Endothelial cell of umbilical vein (primary cell): ENCODE measurements at regions not wholly inside any gene's neighbourhood (a gene's known extent, or its start where the extent isn't known, plus 50 kb on each side); places are given as distances from the start of the nearest gene placed in this dataset.

Source experiments
- BruUV-seq: library from RNA; stranded (reverse); fragments of 400-500 nt; replicated peaks from 2 replicates; lab custom pipeline; 2021; lab: Mats Ljungman, UMichigan
- CTCF ChIA-PET: fragments of 300-600, 350-600 bp; sonication (Branson Sonifier 250); formaldehyde crosslinking; loops from one replicate; lab custom pipeline; 2021; ENCODE audit warnings: antibody characterized with exemption, inconsistent platforms; lab: Charles Lee
- POLR2A ChIA-PET: fragments of 300-600, 350-600 bp; sonication (Branson Sonifier 250); formaldehyde crosslinking; loops from one replicate; lab custom pipeline; 2021; ENCODE audit warnings: antibody characterized with exemption, inconsistent platforms; lab: Charles Lee
- DNase-seq: peaks from one replicate; pipeline ENCODE4 v3.0.0-alpha.2; 2011; ENCODE audit warnings: low read depth, low spot score
- FAIRE-seq: peaks from 2 replicates; lab custom pipeline; 2011; peaks lifted over from hg19 to GRCh38; lab: Jason Lieb, UNC
- H2AFZ ChIP-seq: 2 replicates; pipeline ENCODE4 v1.6.0; 2012; ENCODE audit warnings: low read depth, low read length, control low read depth, inconsistent platforms
- H3K27ac ChIP-seq: 2 replicates; pipeline ENCODE4 v1.5.1; 2011; ENCODE audit warnings: low read depth, mild to moderate bottlenecking, control low read depth, low read length, moderate library complexity; ENCODE audit not compliant: insufficient read depth
- H3K27me3 ChIP-seq, 2 experiments: 2 replicates each; pipeline versions ENCODE4 v1.6.0 to v1.6.1; 2011; ENCODE audit warnings: low read length in 2 of 2, mixed read lengths in 1 of 2; ENCODE audit not compliant: control insufficient read depth in 2 of 2, insufficient read depth in 2 of 2
- H3K36me3 ChIP-seq, 2 experiments: 2 replicates in 1 of 2; 3 replicates in 1 of 2; pipeline ENCODE4 v1.5.1; 2011; ENCODE audit warnings: low read length in 2 of 2, mild to moderate bottlenecking in 1 of 2, moderate library complexity in 1 of 2; ENCODE audit not compliant: control insufficient read depth in 2 of 2, insufficient read depth in 2 of 2; ENCODE audit errors: extremely low read depth in 1 of 2
- H3K4me1 ChIP-seq: 3 replicates; pipeline ENCODE4 v1.5.1; 2011; ENCODE audit warnings: mild to moderate bottlenecking, low read length; ENCODE audit not compliant: control insufficient read depth, insufficient read depth; ENCODE audit errors: extremely low read depth
- H3K4me2 ChIP-seq: 2 replicates; pipeline ENCODE4 v1.6.1; 2011; ENCODE audit warnings: low read length, control low read depth, mixed read lengths; ENCODE audit not compliant: insufficient read depth
- H3K4me3 ChIP-seq, 3 experiments: fragments of 200-600 bp in 1 of 3; sonication (generic), shearing (Covaris generic) in 1 of 3; replicated peaks in 1 of 3; 2 replicates each; pipeline ENCODE4 v1.5.1; 2011 to 2016; ENCODE audit warnings: control low read depth in 3 of 3, low read length in 3 of 3, mild to moderate bottlenecking in 2 of 3, inconsistent platforms in 1 of 3, low read depth in 1 of 3, moderate library complexity in 1 of 3; ENCODE audit not compliant: insufficient read depth in 1 of 3
- H3K79me2 ChIP-seq: 2 replicates; pipeline ENCODE4 v1.6.0; 2012; ENCODE audit warnings: low read length, inconsistent platforms; ENCODE audit not compliant: control insufficient read depth, insufficient read depth
- H3K9ac ChIP-seq: replicated peaks from 2 replicates; pipeline ENCODE3; 2011; ENCODE audit warnings: low read length, control low read depth; ENCODE audit not compliant: insufficient read depth; ENCODE audit errors: extremely low read depth
- H3K9me1 ChIP-seq: replicated peaks from 3 replicates; pipeline ENCODE4 v1.6.0; 2011; ENCODE audit warnings: mild to moderate bottlenecking, low read length; ENCODE audit not compliant: control insufficient read depth, insufficient read depth; ENCODE audit errors: extremely low read depth
- H3K9me3 ChIP-seq: replicated peaks from 2 replicates; pipeline ENCODE4 v1.5.1; 2012; ENCODE audit warnings: low read length, inconsistent platforms; ENCODE audit not compliant: control insufficient read depth, insufficient read depth
- H4K20me1 ChIP-seq: replicated peaks from 2 replicates; pipeline ENCODE3; 2011; ENCODE audit warnings: mild to moderate bottlenecking, low read length; ENCODE audit not compliant: control insufficient read depth, insufficient read depth; ENCODE audit errors: extremely low read depth
- EZH2 ChIP-seq: IDR thresholded peaks from 2 replicates; pipeline ENCODE4 v1.6.1; 2012; ENCODE audit warnings: borderline replicate concordance, low read depth, mild to moderate bottlenecking, moderate library complexity, low read length, inconsistent platforms; ENCODE audit not compliant: severe bottlenecking
- FOS ChIP-seq: IDR thresholded peaks from 2 replicates; pipeline ENCODE4 v1.6.1; 2011; ENCODE audit warnings: mild to moderate bottlenecking, low read length, moderate library complexity, borderline replicate concordance; ENCODE audit not compliant: insufficient read depth
- GATA2 ChIP-seq: IDR thresholded peaks from 2 replicates; pipeline ENCODE4 v1.7.0; 2011; ENCODE audit warnings: low read depth, mild to moderate bottlenecking, moderate library complexity, mixed read lengths, low read length; ENCODE audit not compliant: insufficient read length, insufficient read depth
- JUN ChIP-seq: IDR thresholded peaks from 2 replicates; pipeline ENCODE4 v1.6.1; 2011; ENCODE audit warnings: borderline replicate concordance, low read depth; ENCODE audit not compliant: insufficient read length, insufficient read depth
- MAX ChIP-seq: IDR thresholded peaks from 2 replicates; pipeline ENCODE4 v1.6.1; 2011; ENCODE audit not compliant: insufficient read depth, insufficient read length
- MYC ChIP-seq: IDR thresholded peaks from one replicate; pipeline ENCODE4 v1.6.1; 2011; ENCODE audit warnings: mild to moderate bottlenecking, low read depth, low read length
- POLR2A ChIP-seq: IDR thresholded peaks from 2 replicates; pipeline ENCODE4 v1.6.1; 2012; ENCODE audit warnings: low read depth, mild to moderate bottlenecking, control low read depth, low read length
- POLR2AphosphoS5 ChIP-seq: IDR thresholded peaks from 2 replicates; pipeline ENCODE4 v1.6.1; 2012; ENCODE audit warnings: low read depth, mild to moderate bottlenecking, control low read depth, low read length, moderate library complexity; ENCODE audit not compliant: insufficient read depth
- dilution Hi-C: fragments of 300-500 bp; cut with MboI; formaldehyde crosslinking; loops from one replicate; pipeline ENCODE4 v1.15.0; 2019; ENCODE audit warnings: low sequenced_read_pairs; ENCODE audit not compliant: extremely low pct_ligation_motif_present
- intact Hi-C: fragments of 100-400 bp; cut with micrococcal nuclease; formaldehyde crosslinking; loops from one replicate; pipeline ENCODE4 v1.10.0; 2022
- TF ChIP-seq, protein P1 (sequence below), 2 donors: IDR thresholded peaks; 1 replicate in 1 of 2; 2 replicates in 1 of 2; pipeline ENCODE4 v1.5.1; 2011; ENCODE audit warnings: low read length in 2 of 2, mild to moderate bottlenecking in 2 of 2, moderate library complexity in 2 of 2, control low read depth in 1 of 2, inconsistent platforms in 1 of 2, low read depth in 1 of 2; ENCODE audit not compliant: insufficient read depth in 1 of 2; ENCODE audit errors: extremely low read depth in 1 of 2

- TF ChIP-seq EZH2 (no peak), FOS (no peak), POLR2A (no peak), MAX (no peak), MYC (no peak), JUN (no peak), POLR2AphosphoS5 (no peak), GATA2 (no peak)
- TF ChIP-seq, protein P1, sequence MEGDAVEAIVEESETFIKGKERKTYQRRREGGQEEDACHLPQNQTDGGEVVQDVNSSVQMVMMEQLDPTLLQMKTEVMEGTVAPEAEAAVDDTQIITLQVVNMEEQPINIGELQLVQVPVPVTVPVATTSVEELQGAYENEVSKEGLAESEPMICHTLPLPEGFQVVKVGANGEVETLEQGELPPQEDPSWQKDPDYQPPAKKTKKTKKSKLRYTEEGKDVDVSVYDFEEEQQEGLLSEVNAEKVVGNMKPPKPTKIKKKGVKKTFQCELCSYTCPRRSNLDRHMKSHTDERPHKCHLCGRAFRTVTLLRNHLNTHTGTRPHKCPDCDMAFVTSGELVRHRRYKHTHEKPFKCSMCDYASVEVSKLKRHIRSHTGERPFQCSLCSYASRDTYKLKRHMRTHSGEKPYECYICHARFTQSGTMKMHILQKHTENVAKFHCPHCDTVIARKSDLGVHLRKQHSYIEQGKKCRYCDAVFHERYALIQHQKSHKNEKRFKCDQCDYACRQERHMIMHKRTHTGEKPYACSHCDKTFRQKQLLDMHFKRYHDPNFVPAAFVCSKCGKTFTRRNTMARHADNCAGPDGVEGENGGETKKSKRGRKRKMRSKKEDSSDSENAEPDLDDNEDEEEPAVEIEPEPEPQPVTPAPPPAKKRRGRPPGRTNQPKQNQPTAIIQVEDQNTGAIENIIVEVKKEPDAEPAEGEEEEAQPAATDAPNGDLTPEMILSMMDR (IDR thresholded peaks at IDR 0.05; ENCODE audit: extremely low read depth in 1 of 2, insufficient read depth in 1 of 2, low read depth in 1 of 2, low read length in 2 of 2): no peak
- dilution Hi-C loops: no loop called here
- Histone ChIP-seq H3K27me3 (no peaks in the 10 kb centered on the region), H3K36me3 (no peaks in the 10 kb centered on the region), H3K4me3 (no peak overlapping the region), H3K27ac (no peak overlapping the region), H3K79me2 (no peaks in the 10 kb centered on the region), H4K20me1 (no peaks in the 10 kb centered on the region), H3K9me3 (no peaks in the 10 kb centered on the region), H3K9ac (no peak overlapping the region), H3K9me1 (no peaks in the 10 kb centered on the region), H3K4me1 (no peaks in the 10 kb centered on the region), H2AFZ (no peak overlapping the region), H3K4me2 (no peak overlapping the region)
- ChIA-PET CTCF (interaction anchor here (1.1 kb wide), 1 partner anchor 337 kb away, joined by 3 read pairs; no protein-coding TSS in a partner anchor), POLR2A (no interaction called here)
- intact Hi-C loops: loop anchor here (10.0 kb wide), 1 partner anchor 338 kb away; no protein-coding TSS in a partner anchor
- no peak for FAIRE-seq
- no peak for DNase-seq
- no TSS peak for BruUV-seq
These were observed 303.1 kb downstream of the IRS2 start for GRCh38 chr13:109483284-109483683.
